Liver (tissue), 7 donors: ENCODE measurements at regions not wholly inside any gene's neighbourhood (a gene's known extent, or its start where the extent isn't known, plus 50 kb on each side); places are given as distances from the start of the nearest gene placed in this dataset.

Source experiments
- DNase-seq: peaks from one replicate; pipeline ENCODE4 v3.0.0-alpha.2; 2017; ENCODE audit warnings: low spot score
- H3K27ac ChIP-seq, 2 donors: one replicate each; pipeline ENCODE4 v1.7.0; 2013; ENCODE audit warnings: inconsistent platforms in 2 of 2, low read length in 2 of 2, control low read depth in 1 of 2, low read depth in 1 of 2, mild to moderate bottlenecking in 1 of 2
- H3K27me3 ChIP-seq, 4 donors: one replicate each; pipeline versions ENCODE4 v1.6.1 to v1.7.0; 2013; ENCODE audit warnings: low read length in 3 of 4, inconsistent platforms in 1 of 4, mild to moderate bottlenecking in 1 of 4, moderate library complexity in 1 of 4; ENCODE audit not compliant: control insufficient read depth in 4 of 4, insufficient read depth in 4 of 4
- H3K36me3 ChIP-seq, 4 donors: one replicate each; pipeline versions ENCODE4 v1.6.1 to v1.7.0; 2013; ENCODE audit warnings: low read length in 3 of 4, mild to moderate bottlenecking in 3 of 4, low read depth in 1 of 4, moderate library complexity in 1 of 4; ENCODE audit not compliant: control insufficient read depth in 4 of 4, insufficient read depth in 3 of 4
- H3K4me1 ChIP-seq, 4 donors: one replicate each; pipeline versions ENCODE4 v1.6.1 to v1.7.0; 2013; ENCODE audit warnings: low read length in 3 of 4, mild to moderate bottlenecking in 3 of 4, moderate library complexity in 1 of 4; ENCODE audit not compliant: control insufficient read depth in 4 of 4, insufficient read depth in 4 of 4
- H3K4me3 ChIP-seq, 3 donors: one replicate each; pipeline versions ENCODE4 v1.6.1 to v1.7.0; 2013; ENCODE audit warnings: low read length in 3 of 3, control low read depth in 1 of 3, low read depth in 1 of 3, mild to moderate bottlenecking in 1 of 3
- H3K9ac ChIP-seq, 2 donors: one replicate each; pipeline ENCODE4 v1.7.0; 2013; ENCODE audit warnings: low read length in 2 of 2, mild to moderate bottlenecking in 2 of 2, moderate library complexity in 2 of 2, control low read depth in 1 of 2, low read depth in 1 of 2
- H3K9me3 ChIP-seq, 4 donors: one replicate each; pipeline versions ENCODE4 v1.6.1 to v1.7.0; 2013; ENCODE audit warnings: low read length in 3 of 4; ENCODE audit not compliant: control insufficient read depth in 4 of 4
- ATF3 ChIP-seq: IDR thresholded peaks from 2 replicates; pipeline ENCODE4 v1.6.1; 2016; ENCODE audit warnings: antibody characterized with exemption
- EGR1 ChIP-seq, 2 donors: IDR thresholded peaks; 2 replicates each; pipeline ENCODE4 v1.6.1; 2016 to 2018; ENCODE audit warnings: antibody characterized with exemption in 2 of 2, low read depth in 2 of 2
- FOXA2 ChIP-seq: IDR thresholded peaks from 2 replicates; pipeline ENCODE4 v1.6.1; 2016; ENCODE audit warnings: antibody characterized with exemption
- GABPA ChIP-seq, 2 donors: IDR thresholded peaks in 1 of 2; conservative IDR thresholded peaks in 1 of 2; 2 replicates each; pipeline ENCODE4 v1.6.1; 2016; ENCODE audit warnings: antibody characterized with exemption in 2 of 2, mild to moderate bottlenecking in 1 of 2, moderate library complexity in 1 of 2
- HNF4A ChIP-seq, 2 donors: conservative IDR thresholded peaks; 2 replicates each; pipeline ENCODE4 v1.6.1; 2016; ENCODE audit warnings: antibody characterized with exemption in 2 of 2, mild to moderate bottlenecking in 2 of 2
- HNF4G ChIP-seq: IDR thresholded peaks from 2 replicates; pipeline ENCODE4 v1.6.1; 2016; ENCODE audit warnings: antibody characterized with exemption
- JUND ChIP-seq, 2 donors: IDR thresholded peaks; 2 replicates each; pipeline ENCODE4 v1.6.1; 2016; ENCODE audit warnings: antibody characterized with exemption in 2 of 2
- NR2F2 ChIP-seq: IDR thresholded peaks from 2 replicates; pipeline ENCODE4 v1.6.1; 2016; ENCODE audit warnings: antibody characterized with exemption
- RAD21 ChIP-seq, 2 donors: IDR thresholded peaks; 2 replicates each; pipeline ENCODE4 v1.6.1; 2016; ENCODE audit warnings: antibody characterized with exemption in 2 of 2, mild to moderate bottlenecking in 2 of 2
- REST ChIP-seq: IDR thresholded peaks from 2 replicates; pipeline ENCODE4 v1.6.1; 2016; ENCODE audit warnings: antibody characterized with exemption, mild to moderate bottlenecking
- RXRA ChIP-seq, 2 donors: IDR thresholded peaks; 2 replicates each; pipeline ENCODE4 v1.6.1; 2017 to 2018; ENCODE audit warnings: antibody characterized with exemption in 2 of 2, mild to moderate bottlenecking in 1 of 2
- SP1 ChIP-seq: IDR thresholded peaks from 2 replicates; pipeline ENCODE4 v1.6.1; 2018; ENCODE audit warnings: antibody characterized with exemption, mild to moderate bottlenecking
- TAF1 ChIP-seq: conservative IDR thresholded peaks from 2 replicates; pipeline ENCODE4 v1.6.1; 2016; ENCODE audit warnings: antibody characterized with exemption, mild to moderate bottlenecking
- YY1 ChIP-seq: IDR thresholded peaks from 2 replicates; pipeline ENCODE4 v1.6.1; 2016; ENCODE audit warnings: antibody characterized with exemption, mild to moderate bottlenecking
- WGBS: extraction: QIAGEN DNeasy Blood & Tissue Kit; methylation state at CpG from one replicate; pipeline ENCODE4 v1.1.7; 2013; 5-methylcytosine and 5-hydroxymethylcytosine counted together
- TF ChIP-seq, protein P1 (sequence below): IDR thresholded peaks from 2 replicates; pipeline ENCODE4 v1.6.1; 2016; ENCODE audit warnings: antibody characterized with exemption
- donor health status: healthy.
- donor health status: healthy.
- donor health status: healthy.
- donor health status: healthy.

DNA sequence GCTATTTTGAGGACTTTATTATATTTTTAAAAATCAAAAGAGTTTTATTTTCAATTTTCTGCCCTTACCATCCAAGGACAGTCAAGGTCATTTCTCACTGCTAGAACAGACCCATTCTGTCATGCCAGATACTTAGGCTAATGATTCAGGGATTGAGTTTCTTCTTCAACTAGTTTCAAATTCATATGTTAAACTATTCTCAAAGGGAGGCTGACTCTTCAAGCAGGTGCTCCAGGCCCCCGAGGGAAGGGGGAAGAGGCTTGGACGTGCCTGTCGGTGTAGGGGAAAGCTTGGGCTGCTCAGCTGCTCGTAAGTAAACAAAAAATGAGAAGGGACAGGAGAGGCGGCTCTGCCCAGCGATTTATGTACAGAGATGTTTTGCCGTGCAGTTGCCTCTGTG is 69.4 kb upstream of the MYLIP start:
- H3K9ac ChIP-seq = no peak overlapping the region
- H3K27ac ChIP-seq = no peak overlapping the region
- H3K9me3 ChIP-seq = no peaks in the 10 kb centered on the region
- TF ChIP-seq JUND (IDR thresholded peaks at IDR 0.05) (no peak), FOXA2 (no peak), GABPA (IDR thresholded peaks at IDR 0.05 in 1 of 2, conservative IDR thresholded peaks at IDR 0.05 in 1 of 2) (no peak), HNF4G (no peak), REST (no peak), ATF3 (no peak), SP1 (no peak), EGR1 (IDR thresholded peaks at IDR 0.05; ENCODE audit: low read depth in 2 of 2) (no peak)
- TF ChIP-seq, protein P1, sequence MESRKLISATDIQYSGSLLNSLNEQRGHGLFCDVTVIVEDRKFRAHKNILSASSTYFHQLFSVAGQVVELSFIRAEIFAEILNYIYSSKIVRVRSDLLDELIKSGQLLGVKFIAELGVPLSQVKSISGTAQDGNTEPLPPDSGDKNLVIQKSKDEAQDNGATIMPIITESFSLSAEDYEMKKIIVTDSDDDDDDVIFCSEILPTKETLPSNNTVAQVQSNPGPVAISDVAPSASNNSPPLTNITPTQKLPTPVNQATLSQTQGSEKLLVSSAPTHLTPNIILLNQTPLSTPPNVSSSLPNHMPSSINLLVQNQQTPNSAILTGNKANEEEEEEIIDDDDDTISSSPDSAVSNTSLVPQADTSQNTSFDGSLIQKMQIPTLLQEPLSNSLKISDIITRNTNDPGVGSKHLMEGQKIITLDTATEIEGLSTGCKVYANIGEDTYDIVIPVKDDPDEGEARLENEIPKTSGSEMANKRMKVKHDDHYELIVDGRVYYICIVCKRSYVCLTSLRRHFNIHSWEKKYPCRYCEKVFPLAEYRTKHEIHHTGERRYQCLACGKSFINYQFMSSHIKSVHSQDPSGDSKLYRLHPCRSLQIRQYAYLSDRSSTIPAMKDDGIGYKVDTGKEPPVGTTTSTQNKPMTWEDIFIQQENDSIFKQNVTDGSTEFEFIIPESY = no peak
- H3K36me3 ChIP-seq = no peaks in the 10 kb centered on the region
- DNase-seq = no peak
- 60% methylated on average over 7 of the region's 7 CpGs for WGBS
- no peak overlapping the region for H3K4me3 ChIP-seq
- H3K4me1 ChIP-seq = no peaks in the 10 kb centered on the region
- H3K27me3 ChIP-seq = peaks cover 0 to 5% (median 0%) of the 10 kb centered on the region in 4 donors

- DNase-seq = no peak
- Histone ChIP-seq H3K9me3 (no peaks in the 10 kb centered on the region), H3K36me3 (no peaks in the 10 kb centered on the region), H3K27me3 (peaks cover 0 to 5% (median 0%) of the 10 kb centered on the region in 4 donors), H3K27ac (no peak overlapping the region), H3K4me1 (no peaks in the 10 kb centered on the region), H3K4me3 (no peak overlapping the region), H3K9ac (no peak overlapping the region)
- WGBS = 71% methylated on average over 4 of the region's 4 CpGs
- no peak for TF ChIP-seq REST
- TF ChIP-seq TAF1 = no peak
- no peak for TF ChIP-seq NR2F2
- no peak for TF ChIP-seq FOXA2
- no peak for TF ChIP-seq HNF4G
- no peak for TF ChIP-seq EGR1 (IDR thresholded peaks at IDR 0.05; ENCODE audit: low read depth in 2 of 2)
- no peak for TF ChIP-seq HNF4A (conservative IDR thresholded peaks at IDR 0.05)
- no peak for TF ChIP-seq RAD21 (IDR thresholded peaks at IDR 0.05)
- TF ChIP-seq RXRA (IDR thresholded peaks at IDR 0.05) = no peak
- no peak for TF ChIP-seq YY1
- no peak for TF ChIP-seq ATF3
Measured at GRCh38 chr6:16058929-16059345, 69.9 kb upstream of the MYLIP start.
